ENCODE measurements at regions not wholly inside any gene's neighbourhood (a gene's known extent, or its start where the extent isn't known, plus 50 kb on each side); places are given as distances from the start of the nearest gene placed in this dataset.

GRCh38 chr5:25160891-25161290, 516.1 kb upstream of the CDH10 start (continued):
- TF ChIP-seq ZFP36 (IDR thresholded peaks at IDR 0.05; ENCODE audit: borderline replicate concordance, partially characterized antibody) (no peak), RNF2 (IDR thresholded peaks at IDR 0.05; ENCODE audit: borderline replicate concordance, low read depth) (no peak), POLR2A (IDR thresholded peaks at IDR 0.05; ENCODE audit: low read length) (no peak)
- TF ChIP-seq, protein P1, sequence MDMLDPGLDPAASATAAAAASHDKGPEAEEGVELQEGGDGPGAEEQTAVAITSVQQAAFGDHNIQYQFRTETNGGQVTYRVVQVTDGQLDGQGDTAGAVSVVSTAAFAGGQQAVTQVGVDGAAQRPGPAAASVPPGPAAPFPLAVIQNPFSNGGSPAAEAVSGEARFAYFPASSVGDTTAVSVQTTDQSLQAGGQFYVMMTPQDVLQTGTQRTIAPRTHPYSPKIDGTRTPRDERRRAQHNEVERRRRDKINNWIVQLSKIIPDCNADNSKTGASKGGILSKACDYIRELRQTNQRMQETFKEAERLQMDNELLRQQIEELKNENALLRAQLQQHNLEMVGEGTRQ (IDR thresholded peaks at IDR 0.05): no peak

DNA sequence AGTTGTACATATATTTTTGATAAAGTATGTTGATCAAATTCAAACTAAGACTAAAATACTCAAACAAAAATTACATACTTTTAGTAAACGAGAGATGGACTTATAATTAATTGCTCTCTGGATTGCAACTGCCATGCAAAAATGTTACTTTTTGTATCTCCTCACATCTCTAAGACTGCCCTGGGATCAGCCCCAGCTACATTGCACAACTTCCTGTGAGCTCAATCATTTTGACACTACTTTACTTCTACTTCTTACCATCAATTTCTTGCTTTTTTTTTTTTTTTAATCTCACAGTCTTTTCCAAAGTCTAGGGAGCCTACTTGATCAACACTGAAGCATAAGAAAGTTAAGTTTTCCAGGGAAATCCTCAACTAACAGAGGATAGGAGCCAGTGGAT, 506.0 kb upstream of the CDH10 start:
- no peak for DNase-seq (ENCODE audit: low read depth in 1 of 2, low spot score in 1 of 2)

More for the DNA sequence above, 506.0 kb upstream of the CDH10 start:
- POLR2A ChIA-PET: no interaction called here
- TF ChIP-seq JUN (IDR thresholded peaks at IDR 0.05) (no peak), POLR2A (IDR thresholded peaks at IDR 0.05; ENCODE audit: low read length) (no peak), TP53 (CRISPR knock-in tag; IDR thresholded peaks at IDR 0.05) (no peak), RNF2 (IDR thresholded peaks at IDR 0.05; ENCODE audit: borderline replicate concordance, low read depth) (no peak), KDM1A (IDR thresholded peaks at IDR 0.05; ENCODE audit: low read depth) (no peak), EHMT2 (IDR thresholded peaks at IDR 0.05; ENCODE audit: low read depth) (no peak), BCL3 (IDR thresholded peaks at IDR 0.05) (no peak), ZNF302 (CRISPR knock-in tag; IDR thresholded peaks at IDR 0.05) (no peak), EHF (CRISPR knock-in tag; IDR thresholded peaks at IDR 0.05) (no peak), POLR2AphosphoS2 (conservative IDR thresholded peaks at IDR 0.05; ENCODE audit: low read length) (no peak), FOSL2 (IDR thresholded peaks at IDR 0.05) (no peak), FOSL2 (CRISPR knock-in tag; IDR thresholded peaks at IDR 0.05) (no peak), MAFK (IDR thresholded peaks at IDR 0.05; ENCODE audit: partially characterized antibody) (no peak), NPAS2 (CRISPR knock-in tag; IDR thresholded peaks at IDR 0.05; ENCODE audit: borderline replicate concordance) (no peak), BHLHE40 (IDR thresholded peaks at IDR 0.05; ENCODE audit: low read depth, low read length) (no peak), SMC3 (IDR thresholded peaks at IDR 0.05) (no peak)
- TF ChIP-seq, protein P2, sequence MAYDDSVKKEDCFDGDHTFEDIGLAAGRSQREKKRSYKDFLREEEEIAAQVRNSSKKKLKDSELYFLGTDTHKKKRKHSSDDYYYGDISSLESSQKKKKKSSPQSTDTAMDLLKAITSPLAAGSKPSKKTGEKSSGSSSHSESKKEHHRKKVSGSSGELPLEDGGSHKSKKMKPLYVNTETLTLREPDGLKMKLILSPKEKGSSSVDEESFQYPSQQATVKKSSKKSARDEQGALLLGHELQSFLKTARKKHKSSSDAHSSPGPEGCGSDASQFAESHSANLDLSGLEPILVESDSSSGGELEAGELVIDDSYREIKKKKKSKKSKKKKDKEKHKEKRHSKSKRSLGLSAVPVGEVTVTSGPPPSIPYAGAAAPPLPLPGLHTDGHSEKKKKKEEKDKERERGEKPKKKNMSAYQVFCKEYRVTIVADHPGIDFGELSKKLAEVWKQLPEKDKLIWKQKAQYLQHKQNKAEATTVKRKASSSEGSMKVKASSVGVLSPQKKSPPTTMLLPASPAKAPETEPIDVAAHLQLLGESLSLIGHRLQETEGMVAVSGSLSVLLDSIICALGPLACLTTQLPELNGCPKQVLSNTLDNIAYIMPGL (CRISPR knock-in tag; IDR thresholded peaks at IDR 0.05; ENCODE audit: borderline replicate concordance): no peak
- TF ChIP-seq, protein P3, sequence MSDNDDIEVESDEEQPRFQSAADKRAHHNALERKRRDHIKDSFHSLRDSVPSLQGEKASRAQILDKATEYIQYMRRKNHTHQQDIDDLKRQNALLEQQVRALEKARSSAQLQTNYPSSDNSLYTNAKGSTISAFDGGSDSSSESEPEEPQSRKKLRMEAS (IDR thresholded peaks at IDR 0.05): no peak
- TF ChIP-seq, protein P1 (IDR thresholded peaks at IDR 0.05): no peak
- TF ChIP-seq, protein P4, sequence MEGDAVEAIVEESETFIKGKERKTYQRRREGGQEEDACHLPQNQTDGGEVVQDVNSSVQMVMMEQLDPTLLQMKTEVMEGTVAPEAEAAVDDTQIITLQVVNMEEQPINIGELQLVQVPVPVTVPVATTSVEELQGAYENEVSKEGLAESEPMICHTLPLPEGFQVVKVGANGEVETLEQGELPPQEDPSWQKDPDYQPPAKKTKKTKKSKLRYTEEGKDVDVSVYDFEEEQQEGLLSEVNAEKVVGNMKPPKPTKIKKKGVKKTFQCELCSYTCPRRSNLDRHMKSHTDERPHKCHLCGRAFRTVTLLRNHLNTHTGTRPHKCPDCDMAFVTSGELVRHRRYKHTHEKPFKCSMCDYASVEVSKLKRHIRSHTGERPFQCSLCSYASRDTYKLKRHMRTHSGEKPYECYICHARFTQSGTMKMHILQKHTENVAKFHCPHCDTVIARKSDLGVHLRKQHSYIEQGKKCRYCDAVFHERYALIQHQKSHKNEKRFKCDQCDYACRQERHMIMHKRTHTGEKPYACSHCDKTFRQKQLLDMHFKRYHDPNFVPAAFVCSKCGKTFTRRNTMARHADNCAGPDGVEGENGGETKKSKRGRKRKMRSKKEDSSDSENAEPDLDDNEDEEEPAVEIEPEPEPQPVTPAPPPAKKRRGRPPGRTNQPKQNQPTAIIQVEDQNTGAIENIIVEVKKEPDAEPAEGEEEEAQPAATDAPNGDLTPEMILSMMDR (IDR thresholded peaks at IDR 0.05): no peak
- TF ChIP-seq, protein P5, sequence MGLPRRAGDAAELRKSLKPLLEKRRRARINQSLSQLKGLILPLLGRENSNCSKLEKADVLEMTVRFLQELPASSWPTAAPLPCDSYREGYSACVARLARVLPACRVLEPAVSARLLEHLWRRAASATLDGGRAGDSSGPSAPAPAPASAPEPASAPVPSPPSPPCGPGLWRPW (IDR thresholded peaks at IDR 0.05): no peak
- ATAC-seq (no peak), FAIRE-seq (no peak)
- Histone ChIP-seq H3K4me2 (no peak overlapping the region), H3K4me3 (no peak overlapping the region), H3K27ac (no peak overlapping the region), H3K9me3 (no peaks in the 10 kb centered on the region), H3K4me1 (no peaks in the 10 kb centered on the region)
- WGBS (ENCODE audit: missing lambda C conversion rate): 39% methylated on average over 1 of the region's 1 CpG
- CTCF ChIA-PET: interaction anchor here (0.9 kb wide), 1 partner anchor 48 kb away, joined by 4 read pairs; no protein-coding TSS in a partner anchor
